Tibial artery (tissue), 4 donors: ENCODE measurements at regions not wholly inside any gene's neighbourhood (a gene's known extent, or its start where the extent isn't known, plus 50 kb on each side); places are given as distances from the start of the nearest gene placed in this dataset.
A peak's percentile ranks its signal among the peaks of the same experiment; 100 is the strongest.

Experiments used
- DNase-seq, 2 donors: peaks; one replicate each; pipeline ENCODE4 v3.0.0-alpha.2; 2019
- H3K27ac ChIP-seq, 2 donors: fragments of 200-600 bp; sonication (generic) in 1 of 2; 1 replicate in 1 of 2; 2 replicates in 1 of 2; pipeline ENCODE4 v1.5.1; 2018 to 2019; ENCODE audit warnings: mild to moderate bottlenecking in 1 of 2
- H3K27me3 ChIP-seq, 2 donors: fragments of 200-600 bp; sonication (generic) in 1 of 2; one replicate each; pipeline versions ENCODE4 v1.5.1 to v1.6.0; 2016 to 2019
- H3K36me3 ChIP-seq, 3 donors: fragments of 200-600 bp; sonication (generic) in 2 of 3; one replicate each; pipeline ENCODE4 v1.5.1; 2016 to 2019; ENCODE audit warnings: mild to moderate bottlenecking in 2 of 3
- H3K4me1 ChIP-seq, 4 donors: fragments of 200-600 bp; sonication (generic) in 2 of 4; 1 replicate in 3 of 4; 2 replicates in 1 of 4; pipeline ENCODE4 v1.5.1; 2016 to 2019
- H3K4me3 ChIP-seq, 2 donors: fragments of 200-600 bp; sonication (generic) in 1 of 2; 1 replicate in 1 of 2; 2 replicates in 1 of 2; pipeline ENCODE4 v1.5.1; 2018 to 2019; ENCODE audit warnings: mild to moderate bottlenecking in 2 of 2
- H3K9me3 ChIP-seq, 3 donors: fragments of 200-600 bp; sonication (generic) in 1 of 3; one replicate each; pipeline ENCODE4 v1.5.1; 2016 to 2019
- intact Hi-C: fragments of 100-400 bp; cut with DNase I; formaldehyde crosslinking; loops from one replicate; pipeline ENCODE4 v1.15.0; 2023; ENCODE audit warnings: low total_unique reads
- TF ChIP-seq, protein P1 (sequence below), 2 experiments: fragments of 200-600 bp in 1 of 2; fragments of 450-650 bp in 1 of 2; IDR thresholded peaks; one replicate each; pipeline ENCODE4 v1.5.1; 2017 to 2019; ENCODE audit warnings: antibody characterized with exemption in 2 of 2, mild to moderate bottlenecking in 1 of 2, moderate library complexity in 1 of 2

DNA sequence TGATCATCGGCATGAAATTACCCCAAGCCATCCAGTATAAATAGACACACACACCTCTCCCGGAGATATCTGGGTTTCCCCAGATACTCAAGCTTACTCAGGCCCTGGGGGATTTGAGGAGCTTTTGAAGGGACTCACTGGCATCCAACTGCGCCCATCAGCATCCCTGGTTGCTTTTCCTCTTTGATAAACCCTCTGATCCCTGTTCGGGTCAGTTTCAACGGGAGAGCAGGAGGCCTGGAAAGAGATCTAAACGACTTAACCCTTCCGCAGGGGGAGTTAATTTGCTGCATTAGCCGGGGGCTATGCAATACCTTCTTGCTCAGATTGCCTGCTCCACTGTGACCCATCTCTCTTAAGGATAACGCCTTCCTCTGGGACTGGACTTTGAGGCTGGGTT, 76.6 kb downstream of the MAF start:
- H3K4me1 ChIP-seq = peaks cover 0 to 9% (median 0%) of the 10 kb centered on the region in 4 donors
- H3K27ac ChIP-seq = no peak overlapping the region
- H3K36me3 ChIP-seq = no peaks in the 10 kb centered on the region
- intact Hi-C loops = no loop called here
- H3K27me3 ChIP-seq = peaks cover 0 to 33% of the 10 kb centered on the region in 2 donors
- DNase-seq = no peak
- H3K9me3 ChIP-seq = no peaks in the 10 kb centered on the region
- TF ChIP-seq, protein P1, sequence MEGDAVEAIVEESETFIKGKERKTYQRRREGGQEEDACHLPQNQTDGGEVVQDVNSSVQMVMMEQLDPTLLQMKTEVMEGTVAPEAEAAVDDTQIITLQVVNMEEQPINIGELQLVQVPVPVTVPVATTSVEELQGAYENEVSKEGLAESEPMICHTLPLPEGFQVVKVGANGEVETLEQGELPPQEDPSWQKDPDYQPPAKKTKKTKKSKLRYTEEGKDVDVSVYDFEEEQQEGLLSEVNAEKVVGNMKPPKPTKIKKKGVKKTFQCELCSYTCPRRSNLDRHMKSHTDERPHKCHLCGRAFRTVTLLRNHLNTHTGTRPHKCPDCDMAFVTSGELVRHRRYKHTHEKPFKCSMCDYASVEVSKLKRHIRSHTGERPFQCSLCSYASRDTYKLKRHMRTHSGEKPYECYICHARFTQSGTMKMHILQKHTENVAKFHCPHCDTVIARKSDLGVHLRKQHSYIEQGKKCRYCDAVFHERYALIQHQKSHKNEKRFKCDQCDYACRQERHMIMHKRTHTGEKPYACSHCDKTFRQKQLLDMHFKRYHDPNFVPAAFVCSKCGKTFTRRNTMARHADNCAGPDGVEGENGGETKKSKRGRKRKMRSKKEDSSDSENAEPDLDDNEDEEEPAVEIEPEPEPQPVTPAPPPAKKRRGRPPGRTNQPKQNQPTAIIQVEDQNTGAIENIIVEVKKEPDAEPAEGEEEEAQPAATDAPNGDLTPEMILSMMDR (IDR thresholded peaks at IDR 0.05) = no peak
- no peak overlapping the region for H3K4me3 ChIP-seq

DNA sequence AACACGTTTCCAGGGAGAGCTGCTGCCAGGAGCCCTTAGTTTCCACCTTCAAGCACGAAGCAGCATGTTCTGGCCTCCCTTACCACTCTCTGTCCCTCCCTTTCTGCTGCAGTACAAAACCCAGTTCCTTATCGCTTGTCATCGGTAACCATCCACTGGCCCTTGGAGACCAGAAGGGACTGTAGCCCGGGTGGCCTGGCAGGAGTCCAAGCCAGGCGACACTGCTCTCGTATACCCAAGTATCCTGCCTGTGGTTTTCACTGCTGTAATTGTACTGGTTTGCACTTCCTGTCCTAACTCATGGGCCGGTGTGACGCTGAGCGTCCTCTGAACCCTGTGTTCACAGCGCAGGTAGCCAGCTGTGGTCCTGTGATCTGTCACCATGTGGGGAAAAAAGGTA, 81.1 kb downstream of the MAF start:
- Histone ChIP-seq H3K36me3 (no peaks in the 10 kb centered on the region), H3K4me3 (no peak overlapping the region), H3K9me3 (no peaks in the 10 kb centered on the region), H3K27ac (no peak overlapping the region), H3K4me1 (no peaks in the 10 kb centered on the region), H3K27me3 (peaks cover 0 to 40% of the 10 kb centered on the region in 2 donors)
- intact Hi-C loops = no loop called here
- TF ChIP-seq, protein P1 (IDR thresholded peaks at IDR 0.05) = no peak
- DNase-seq = peak in 1 of 2 donors; percentile 69

DNA sequence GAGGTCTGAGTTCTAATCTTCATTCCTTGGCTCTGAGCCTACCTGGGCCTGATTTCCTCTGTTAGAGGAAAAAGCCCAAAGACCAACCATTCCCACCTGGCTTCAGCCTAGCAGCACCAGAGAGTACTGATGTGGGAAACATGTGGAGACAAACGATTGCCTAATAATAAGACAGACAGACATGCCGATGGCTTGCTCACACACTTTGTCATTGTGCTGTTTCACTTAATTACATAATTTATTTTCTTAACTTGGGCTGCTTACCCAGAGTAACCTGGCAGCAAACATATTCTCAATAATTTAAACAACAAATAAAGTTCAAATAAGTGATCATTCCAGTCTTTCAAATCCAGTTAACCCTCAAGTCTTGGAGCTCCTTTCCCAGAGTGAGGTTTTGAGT, 83.4 kb downstream of the MAF start:
- H3K27me3 ChIP-seq = peaks cover 0 to 32% of the 10 kb centered on the region in 2 donors
- intact Hi-C loops = no loop called here

DNA sequence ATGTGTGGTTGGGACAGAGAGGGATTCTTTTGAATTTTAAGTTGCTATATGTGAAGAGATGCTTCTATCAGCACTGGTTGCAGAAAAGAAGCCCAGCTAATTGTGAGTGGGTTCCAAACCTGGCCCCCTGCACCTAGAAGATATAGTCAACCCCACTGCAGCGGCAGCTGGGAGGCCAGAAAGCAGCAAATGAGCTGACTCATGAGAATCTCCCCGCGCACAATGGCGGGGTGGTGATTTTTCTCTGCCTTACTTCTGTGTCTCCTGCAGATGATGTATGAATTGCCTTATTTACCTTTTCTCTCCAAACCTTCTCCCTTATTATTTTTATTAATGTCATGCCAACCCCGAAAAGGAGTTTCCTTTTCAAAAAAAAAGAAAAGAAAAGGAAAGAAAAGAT, 89.7 kb downstream of the MAF start:
- TF ChIP-seq, protein P1 (IDR thresholded peaks at IDR 0.05) = no peak
- Histone ChIP-seq H3K4me3 (no peak overlapping the region), H3K27ac (no peak overlapping the region), H3K27me3 (no peaks in the 10 kb centered on the region), H3K36me3 (no peaks in the 10 kb centered on the region), H3K4me1 (peaks cover 0 to 12% (median 5%) of the 10 kb centered on the region in 4 donors), H3K9me3 (no peaks in the 10 kb centered on the region)
- intact Hi-C loops = no loop called here
- no peak for DNase-seq

More for the DNA sequence above, 83.4 kb downstream of the MAF start:
- no peak overlapping the region for H3K27ac ChIP-seq
- H3K9me3 ChIP-seq = no peaks in the 10 kb centered on the region
- TF ChIP-seq, protein P1 (IDR thresholded peaks at IDR 0.05) = no peak
- DNase-seq = no peak
- H3K4me1 ChIP-seq = no peaks in the 10 kb centered on the region
- H3K4me3 ChIP-seq = no peak overlapping the region
- no peaks in the 10 kb centered on the region for H3K36me3 ChIP-seq

DNA sequence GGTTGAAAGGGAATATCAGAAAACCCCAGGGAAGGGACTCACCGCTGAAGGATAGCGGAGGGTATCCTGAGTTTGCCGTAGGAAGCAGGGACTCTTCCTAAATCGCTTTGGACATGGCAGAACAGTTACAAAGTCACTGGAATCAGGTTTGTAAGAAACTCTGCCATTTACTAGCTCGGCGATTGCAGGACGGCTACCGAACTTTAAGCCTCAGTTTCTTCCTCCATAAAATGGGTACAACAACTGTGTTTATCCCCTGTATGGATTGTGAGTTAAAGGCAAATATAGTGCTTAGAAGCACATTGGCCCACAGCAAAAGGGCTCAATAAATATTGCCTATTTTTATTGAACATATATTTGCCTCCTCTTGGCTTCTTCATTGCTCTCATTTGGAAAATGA, 90.6 kb downstream of the MAF start:
- TF ChIP-seq, protein P1 (IDR thresholded peaks at IDR 0.05) = no peak
- Histone ChIP-seq H3K4me1 (peaks cover 0 to 12% (median 5%) of the 10 kb centered on the region in 4 donors), H3K27me3 (no peaks in the 10 kb centered on the region), H3K9me3 (no peaks in the 10 kb centered on the region), H3K36me3 (no peaks in the 10 kb centered on the region), H3K27ac (peak overlapping the region in 1 of 2 donors; percentile 26), H3K4me3 (no peak overlapping the region)
- intact Hi-C loops = no loop called here
- DNase-seq = no peak

DNA sequence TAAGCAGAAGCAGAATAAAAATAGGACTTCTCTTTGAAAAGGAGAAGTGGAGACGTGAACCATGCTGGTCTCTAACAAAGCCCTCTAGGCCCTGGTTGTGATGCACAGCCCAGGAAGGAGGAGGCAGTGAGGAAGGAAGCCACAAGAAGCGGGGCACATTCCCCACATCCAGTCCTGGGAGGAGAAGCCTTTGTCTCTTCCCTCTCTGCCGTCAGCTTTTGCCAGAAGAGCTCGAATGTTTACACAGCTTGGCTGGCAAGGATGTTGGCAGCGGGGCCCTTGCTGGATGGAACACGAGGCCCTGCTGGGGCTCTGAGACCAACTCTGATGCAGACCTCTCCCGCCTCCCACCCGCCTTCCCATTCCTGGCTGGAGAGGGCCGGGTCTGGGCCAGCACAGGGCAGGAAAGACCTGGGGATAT, 91.3 kb downstream of the MAF start:
- no peak overlapping the region for H3K4me3 ChIP-seq
- H3K9me3 ChIP-seq = no peaks in the 10 kb centered on the region
- H3K27me3 ChIP-seq = no peaks in the 10 kb centered on the region
- peaks cover 0 to 12% (median 5%) of the 10 kb centered on the region in 4 donors for H3K4me1 ChIP-seq
- TF ChIP-seq, protein P1 (IDR thresholded peaks at IDR 0.05) = no peak
- no peaks in the 10 kb centered on the region for H3K36me3 ChIP-seq
- peak overlapping the region; percentile 15 to 26 for H3K27ac ChIP-seq
- intact Hi-C loops = no loop called here
- DNase-seq = peak; percentile 69 to 81
